ENCODE measurements at regions not wholly inside any gene's neighbourhood (a gene's known extent, or its start where the extent isn't known, plus 50 kb on each side); places are given as distances from the start of the nearest gene placed in this dataset.

GRCh38 chr12:20270557-20270956 is 97.8 kb upstream of the PDE3A start:
- H3K27ac ChIP-seq (ENCODE audit: low read depth in 1 of 2, low read length in 2 of 2) = no peak overlapping the region
- intact Hi-C loops (cut with micrococcal nuclease) = no loop called here
- H4K20me1 ChIP-seq (ENCODE audit: insufficient read depth, low read length) = no peaks in the 10 kb centered on the region
- no peak for TF ChIP-seq CTCF (IDR thresholded peaks at IDR 0.05)
- peaks cover 0 to 5% of the 10 kb centered on the region in 2 donors for H3K4me1 ChIP-seq (ENCODE audit: control insufficient read depth in 1 of 2, insufficient read depth in 2 of 2, low read length in 2 of 2)
- H3K9me3 ChIP-seq (replicated peaks in 1 of 2; ENCODE audit: control insufficient read depth in 1 of 2, insufficient read depth in 1 of 2, low read length in 2 of 2) = no peaks in the 10 kb centered on the region
- H3K27me3 ChIP-seq (ENCODE audit: control insufficient read depth in 2 of 2, insufficient read depth in 2 of 2, low read length in 2 of 2) = no peaks in the 10 kb centered on the region
- Mint-ChIP-seq H3K4me1 (peaks cover 11% of the 10 kb centered on the region), H3K27ac (no peak overlapping the region), H3K4me3 (no peak overlapping the region), H3K9me3 (peaks cover 0 to 2% (median 0%) of the 10 kb centered on the region in 7 donors), H3K36me3 (no peaks in the 10 kb centered on the region), H3K27me3 (ENCODE audit: low read depth in 3 of 3) (peaks cover 0 to 2% (median 0%) of the 10 kb centered on the region in 3 donors)
- H3K79me2 ChIP-seq (ENCODE audit: insufficient read depth, low read length) = no peaks in the 10 kb centered on the region
- no peak overlapping the region for H3K4me3 ChIP-seq (replicated peaks in 1 of 3; ENCODE audit: low read depth in 2 of 3, low read length in 3 of 3)
- no peaks in the 10 kb centered on the region for H3K36me3 ChIP-seq (replicated peaks in 1 of 2; ENCODE audit: control insufficient read depth in 1 of 2, insufficient read depth in 2 of 2, low read length in 2 of 2)
- no peak overlapping the region for H3K4me2 ChIP-seq (replicated peaks; ENCODE audit: extremely low read depth, low read length, poor library complexity, severe bottlenecking)
- H2AFZ ChIP-seq (ENCODE audit: insufficient read depth, low read depth, low read length, poor library complexity, severe bottlenecking) = no peak overlapping the region
- 100% methylated on average over 2 of the region's 5 CpGs for WGBS (ENCODE audit: insufficient coverage)
- no peak for DNase-seq
- no peak overlapping the region for H3K9ac ChIP-seq (ENCODE audit: insufficient read depth, low read length, poor library complexity, severe bottlenecking)

- no peak for TF ChIP-seq CTCF (IDR thresholded peaks at IDR 0.05)
- intact Hi-C loops (cut with micrococcal nuclease) = no loop called here
Measured at GRCh38 chr12:20272161-20272560, 96.2 kb upstream of the PDE3A start.

More at GRCh38 chr12:20272161-20272560, 96.2 kb upstream of the PDE3A start:
- H3K36me3 Mint-ChIP-seq = no peaks in the 10 kb centered on the region
- H3K79me2 ChIP-seq (ENCODE audit: insufficient read depth, low read length) = no peaks in the 10 kb centered on the region
- peaks cover 0 to 2% (median 0%) of the 10 kb centered on the region in 7 donors for H3K9me3 Mint-ChIP-seq
- DNase-seq = no peak
- no peaks in the 10 kb centered on the region for H3K36me3 ChIP-seq (replicated peaks in 1 of 2; ENCODE audit: control insufficient read depth in 1 of 2, insufficient read depth in 2 of 2, low read length in 2 of 2)
- H2AFZ ChIP-seq (ENCODE audit: insufficient read depth, low read depth, low read length, poor library complexity, severe bottlenecking) = no peak overlapping the region
- H3K4me2 ChIP-seq (replicated peaks; ENCODE audit: extremely low read depth, low read length, poor library complexity, severe bottlenecking) = no peak overlapping the region
- H3K4me1 ChIP-seq (ENCODE audit: control insufficient read depth in 1 of 2, insufficient read depth in 2 of 2, low read length in 2 of 2) = peaks cover 0 to 5% of the 10 kb centered on the region in 2 donors
- H3K9ac ChIP-seq (ENCODE audit: insufficient read depth, low read length, poor library complexity, severe bottlenecking) = no peak overlapping the region
- no peak overlapping the region for H3K4me3 Mint-ChIP-seq
- H4K20me1 ChIP-seq (ENCODE audit: insufficient read depth, low read length) = no peaks in the 10 kb centered on the region
- H3K27me3 Mint-ChIP-seq (ENCODE audit: low read depth in 3 of 3) = peaks cover 0 to 2% (median 0%) of the 10 kb centered on the region in 3 donors
- no peaks in the 10 kb centered on the region for H3K27me3 ChIP-seq (ENCODE audit: control insufficient read depth in 2 of 2, insufficient read depth in 2 of 2, low read length in 2 of 2)
- no peaks in the 10 kb centered on the region for H3K9me3 ChIP-seq (replicated peaks in 1 of 2; ENCODE audit: control insufficient read depth in 1 of 2, insufficient read depth in 1 of 2, low read length in 2 of 2)
- H3K27ac Mint-ChIP-seq = no peak overlapping the region
- no CpG with 5 or more reads among the region's 1 CpG for WGBS (ENCODE audit: insufficient coverage)
- no peak overlapping the region for H3K4me3 ChIP-seq (replicated peaks in 1 of 3; ENCODE audit: low read depth in 2 of 3, low read length in 3 of 3)
- H3K27ac ChIP-seq (ENCODE audit: low read depth in 1 of 2, low read length in 2 of 2) = no peak overlapping the region
- peaks cover 11% of the 10 kb centered on the region for H3K4me1 Mint-ChIP-seq
